Small intestine (tissue), 7 donors: ENCODE measurements at regions not wholly inside any gene's neighbourhood (a gene's known extent, or its start where the extent isn't known, plus 50 kb on each side); places are given as distances from the start of the nearest gene placed in this dataset.

Experiments
- DNase-seq, 2 donors: peaks; one replicate each; pipeline versions ENCODE4 v3.0.0 to v3.0.0-alpha.2; 2013
- FAIRE-seq: peaks from 2 replicates; lab custom pipeline; 2012; peaks lifted over from hg19 to GRCh38; lab: Jason Lieb, UNC
- H3K27ac ChIP-seq, 3 donors: one replicate each; pipeline ENCODE4 v1.5.1; 2013; ENCODE audit warnings: low read length in 2 of 3, mild to moderate bottlenecking in 2 of 3, control low read depth in 1 of 3, inconsistent platforms in 1 of 3, low read depth in 1 of 3, moderate library complexity in 1 of 3
- H3K27me3 ChIP-seq, 3 donors: one replicate each; pipeline ENCODE4 v1.6.1; 2013; ENCODE audit warnings: low read length in 3 of 3, inconsistent platforms in 1 of 3; ENCODE audit not compliant: control insufficient read depth in 3 of 3, insufficient read depth in 3 of 3
- H3K36me3 ChIP-seq, 3 donors: one replicate each; pipeline ENCODE4 v1.6.1; 2013; ENCODE audit warnings: low read length in 3 of 3, inconsistent platforms in 1 of 3, low read depth in 1 of 3, mild to moderate bottlenecking in 1 of 3, moderate library complexity in 1 of 3; ENCODE audit not compliant: control insufficient read depth in 3 of 3, insufficient read depth in 2 of 3
- H3K4me1 ChIP-seq, 3 donors: one replicate each; pipeline ENCODE4 v1.6.1; 2013; ENCODE audit warnings: low read length in 2 of 3, inconsistent platforms in 1 of 3, low read depth in 1 of 3, mild to moderate bottlenecking in 1 of 3, moderate library complexity in 1 of 3; ENCODE audit not compliant: control insufficient read depth in 3 of 3, insufficient read depth in 2 of 3
- H3K4me3 ChIP-seq, 3 donors: one replicate each; pipeline ENCODE4 v1.5.1; 2013; ENCODE audit warnings: low read length in 3 of 3, control low read depth in 1 of 3, inconsistent platforms in 1 of 3, low read depth in 1 of 3, mild to moderate bottlenecking in 1 of 3, moderate library complexity in 1 of 3
- H3K9me3 ChIP-seq, 2 donors: one replicate each; pipeline ENCODE4 v1.6.1; 2013; ENCODE audit warnings: low read depth in 1 of 2, low read length in 1 of 2; ENCODE audit not compliant: control insufficient read depth in 2 of 2, insufficient read depth in 1 of 2
- WGBS, 3 donors: extraction: QIAGEN DNeasy Blood & Tissue Kit; methylation state at CpG; one replicate each; pipeline ENCODE4 v1.1.7; 2013; 5-methylcytosine and 5-hydroxymethylcytosine counted together
- donor health status: healthy with polysubstance abuse.
- donor health status: control.
- donor health status: control.
- donor health status: Bipolar disorder and iron deficiency.
- donor health status: healthy.

DNA sequence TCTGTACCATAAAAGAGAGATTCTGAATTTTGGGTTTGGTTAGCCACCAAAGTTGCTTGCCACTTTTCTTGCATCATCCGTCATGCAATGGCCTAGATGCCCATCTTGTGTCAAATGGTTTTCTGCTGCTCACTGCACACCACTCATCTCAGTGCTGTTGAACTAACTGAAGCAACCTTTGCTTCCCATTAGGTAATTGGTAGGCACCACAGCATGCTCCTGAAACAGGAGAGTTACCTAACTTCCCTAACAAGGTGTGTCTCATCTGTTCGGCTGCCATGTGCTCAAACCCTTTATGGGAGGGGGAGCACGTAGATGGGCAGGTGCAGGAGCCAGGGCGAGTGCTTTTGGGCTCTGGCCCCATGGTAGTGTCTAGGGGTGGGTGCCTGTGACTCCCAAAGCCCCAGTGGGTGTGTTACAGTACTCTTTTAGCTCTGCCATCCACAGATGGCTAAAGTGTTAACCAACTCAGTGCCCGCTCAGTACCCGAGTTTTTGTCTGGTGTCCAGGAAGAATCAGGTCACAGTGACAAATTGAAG, 147.4 kb upstream of the SPACA1 start:
- Histone ChIP-seq H3K4me3 (no peak overlapping the region), H3K9me3 (no peaks in the 10 kb centered on the region), H3K27ac (no peak overlapping the region), H3K27me3 (no peaks in the 10 kb centered on the region), H3K4me1 (no peaks in the 10 kb centered on the region), H3K36me3 (no peaks in the 10 kb centered on the region)
- WGBS, 3 donors: 57 to 85% (median 71%) methylated on average over 6 of the region's 6 CpGs
- peak in 1 of 2 donors; percentile 29 for DNase-seq
- no peak for FAIRE-seq

DNA sequence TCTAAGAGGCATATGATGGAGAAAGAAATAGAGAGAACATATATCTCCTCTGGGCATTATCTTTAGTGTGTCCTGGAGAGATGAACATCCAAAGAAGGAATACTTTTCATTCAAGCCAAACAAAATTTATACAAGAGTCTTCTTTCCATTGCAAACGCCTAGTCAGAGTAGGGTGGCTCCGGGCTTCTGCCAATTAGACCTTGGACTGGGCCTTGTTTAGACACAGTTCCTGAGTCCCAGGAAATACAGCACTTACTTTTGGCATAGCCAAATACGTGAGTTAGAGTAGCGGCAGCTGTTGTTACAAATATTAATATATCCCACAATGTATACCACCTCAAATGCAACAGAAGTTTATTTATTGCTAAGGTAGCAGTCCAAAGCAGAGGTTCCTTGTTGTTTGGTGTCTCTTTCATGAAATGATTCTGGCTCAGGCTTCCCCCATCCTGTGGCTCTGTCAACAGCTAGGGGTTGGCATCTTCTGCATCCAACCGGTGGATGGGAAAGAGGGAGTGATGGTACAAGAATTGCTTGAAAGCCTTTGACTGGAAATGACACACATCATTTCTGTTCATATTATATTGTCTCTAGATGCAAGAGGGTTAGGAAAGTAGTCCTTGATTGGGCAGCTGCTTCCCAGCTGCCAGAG, 148.0 kb upstream of the SPACA1 start:
- Histone ChIP-seq H3K4me3 (no peak overlapping the region), H3K27me3 (no peaks in the 10 kb centered on the region), H3K4me1 (no peaks in the 10 kb centered on the region), H3K9me3 (no peaks in the 10 kb centered on the region), H3K27ac (no peak overlapping the region), H3K36me3 (no peaks in the 10 kb centered on the region)
- DNase-seq: peak in 1 of 2 donors; percentile 26
- 31 to 77% (median 57%) methylated on average over 5 of the region's 5 CpGs for WGBS, 3 donors
- no peak for FAIRE-seq

DNA sequence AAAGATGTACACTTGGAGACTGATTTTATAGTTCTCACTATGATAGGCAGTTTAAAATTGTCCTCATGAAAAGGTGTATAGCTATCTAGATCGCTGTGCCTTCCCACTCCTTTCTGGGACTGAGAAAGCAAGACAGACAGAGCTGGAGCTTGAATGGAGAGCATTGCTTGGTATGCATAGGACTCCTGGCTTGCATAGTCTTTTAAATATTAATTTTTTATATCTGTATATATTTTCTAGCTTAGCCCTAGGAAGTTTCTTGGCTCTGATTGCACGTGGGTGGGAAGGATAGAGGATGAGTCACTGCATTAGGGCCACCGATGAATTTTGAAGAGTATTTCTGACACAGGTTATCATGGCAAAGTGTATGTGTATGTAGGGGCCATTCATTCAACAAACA, 150.0 kb upstream of the SPACA1 start:
- H3K27me3 ChIP-seq: no peaks in the 10 kb centered on the region
- WGBS, 3 donors: 48 to 53% (median 51%) methylated on average over 3 of the region's 3 CpGs
- H3K4me1 ChIP-seq: no peaks in the 10 kb centered on the region
- H3K27ac ChIP-seq: no peak overlapping the region
- H3K4me3 ChIP-seq: no peak overlapping the region
- no peaks in the 10 kb centered on the region for H3K9me3 ChIP-seq
- H3K36me3 ChIP-seq: no peaks in the 10 kb centered on the region
- DNase-seq (no peak), FAIRE-seq (no peak)

DNA sequence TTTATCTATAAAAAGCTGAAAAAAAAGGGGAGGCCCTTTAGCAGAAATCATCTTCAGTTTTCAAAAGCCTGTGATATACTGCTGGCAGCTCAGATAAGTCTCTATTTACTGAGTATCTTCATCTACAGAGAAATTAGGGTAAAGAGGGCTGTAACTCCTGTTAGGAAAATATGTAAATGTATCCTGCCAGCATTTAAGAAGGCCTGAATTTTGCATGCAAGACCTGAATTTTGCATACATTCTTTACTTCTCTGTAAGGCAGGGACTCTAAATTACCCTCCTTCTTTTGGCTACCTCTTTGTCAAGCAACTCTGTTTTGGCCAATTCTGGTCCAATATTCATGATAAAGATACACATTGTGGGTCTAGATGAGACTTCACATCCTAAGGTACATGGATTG, 150.6 kb upstream of the SPACA1 start:
- FAIRE-seq: no peak
- no peak overlapping the region for H3K27ac ChIP-seq
- H3K9me3 ChIP-seq: no peaks in the 10 kb centered on the region
- H3K4me3 ChIP-seq: no peak overlapping the region
- H3K36me3 ChIP-seq: no peaks in the 10 kb centered on the region
- DNase-seq: no peak
- no peaks in the 10 kb centered on the region for H3K27me3 ChIP-seq
- no peaks in the 10 kb centered on the region for H3K4me1 ChIP-seq

DNA sequence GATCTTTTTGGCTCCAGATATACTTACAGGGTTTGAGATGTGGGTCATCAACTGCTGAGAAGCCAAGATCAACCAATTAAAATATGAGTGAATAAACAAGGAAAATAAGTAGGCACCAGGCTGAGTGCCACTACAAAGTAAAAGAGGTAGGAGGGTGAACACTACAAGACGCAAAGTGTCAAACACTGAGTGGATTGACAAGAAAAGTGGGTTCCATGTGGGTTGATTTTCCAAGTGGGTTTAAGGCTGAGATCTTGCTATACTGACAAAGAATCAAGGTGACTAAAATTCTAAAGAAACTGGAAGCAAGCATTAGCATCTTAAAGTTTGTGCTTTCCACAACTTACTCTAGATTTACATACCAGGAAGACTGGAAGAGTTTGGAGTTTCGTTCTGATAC, 160.4 kb upstream of the SPACA1 start:
- Histone ChIP-seq H3K4me1 (no peaks in the 10 kb centered on the region), H3K9me3 (no peaks in the 10 kb centered on the region), H3K36me3 (no peaks in the 10 kb centered on the region), H3K27ac (no peak overlapping the region), H3K27me3 (no peaks in the 10 kb centered on the region), H3K4me3 (no peak overlapping the region)
- FAIRE-seq (no peak), DNase-seq (no peak)
- WGBS, 3 donors: 90 to 94% (median 93%) methylated on average over 2 of the region's 2 CpGs

DNA sequence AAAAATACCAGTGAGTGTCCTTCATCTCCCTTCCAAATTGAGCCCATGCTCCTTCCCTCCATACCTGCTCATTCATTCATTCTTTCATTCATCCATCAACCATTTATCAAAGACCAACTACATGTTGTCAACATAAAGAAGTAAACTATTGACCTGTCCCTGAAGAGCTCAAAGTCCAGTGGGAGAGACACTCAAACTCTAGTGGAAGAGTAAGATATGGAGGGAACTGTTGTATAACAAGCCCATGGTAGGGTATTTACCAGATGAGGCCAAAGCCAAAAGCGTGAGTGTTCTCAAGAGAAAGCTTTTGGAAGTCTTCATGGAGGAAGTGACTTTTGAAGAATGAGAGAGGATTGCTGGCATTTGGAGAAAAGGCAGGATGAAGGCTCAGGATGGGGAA, 163.4 kb upstream of the SPACA1 start:
- no peak for DNase-seq
- WGBS, 3 donors: 67 to 89% (median 81%) methylated on average over 1 of the region's 1 CpG
- H3K4me3 ChIP-seq: no peak overlapping the region
- no peaks in the 10 kb centered on the region for H3K36me3 ChIP-seq
- no peak for FAIRE-seq
- no peaks in the 10 kb centered on the region for H3K27me3 ChIP-seq
- no peaks in the 10 kb centered on the region for H3K9me3 ChIP-seq
- H3K27ac ChIP-seq: no peak overlapping the region
- no peaks in the 10 kb centered on the region for H3K4me1 ChIP-seq

DNA sequence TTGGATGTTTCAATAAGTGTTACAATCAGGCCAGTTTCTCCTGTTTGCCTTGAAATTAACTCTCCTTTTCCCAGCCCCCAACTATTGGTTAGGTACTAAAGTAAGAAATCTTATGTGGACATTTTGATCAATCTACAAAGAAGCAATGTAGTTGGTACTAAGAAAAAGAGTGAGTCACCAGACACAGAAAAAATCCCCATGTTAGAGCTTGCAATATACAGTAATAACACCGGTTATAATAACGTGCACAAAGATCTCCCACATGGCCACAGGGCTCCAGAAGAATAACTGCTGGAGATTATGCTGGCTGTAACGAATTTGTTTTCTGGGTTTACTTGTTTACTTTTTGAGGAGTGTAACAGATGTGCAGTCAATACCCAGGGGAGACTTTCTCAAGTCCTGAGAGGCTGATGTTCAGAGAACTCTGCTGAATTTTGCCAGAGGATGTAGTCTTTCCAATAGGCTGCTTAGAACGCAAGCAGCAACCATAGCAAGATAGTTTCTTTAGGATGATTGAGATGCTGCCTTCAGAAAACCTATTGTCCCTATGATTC, 166.2 kb upstream of the SPACA1 start:
- WGBS, 3 donors: 56 to 76% (median 70%) methylated on average over 4 of the region's 4 CpGs
- no peak overlapping the region for H3K4me3 ChIP-seq
- no peak overlapping the region for H3K27ac ChIP-seq
- H3K9me3 ChIP-seq: no peaks in the 10 kb centered on the region
- DNase-seq (no peak), FAIRE-seq (no peak)
- H3K4me1 ChIP-seq: no peaks in the 10 kb centered on the region
- H3K27me3 ChIP-seq: no peaks in the 10 kb centered on the region
- no peaks in the 10 kb centered on the region for H3K36me3 ChIP-seq

DNA sequence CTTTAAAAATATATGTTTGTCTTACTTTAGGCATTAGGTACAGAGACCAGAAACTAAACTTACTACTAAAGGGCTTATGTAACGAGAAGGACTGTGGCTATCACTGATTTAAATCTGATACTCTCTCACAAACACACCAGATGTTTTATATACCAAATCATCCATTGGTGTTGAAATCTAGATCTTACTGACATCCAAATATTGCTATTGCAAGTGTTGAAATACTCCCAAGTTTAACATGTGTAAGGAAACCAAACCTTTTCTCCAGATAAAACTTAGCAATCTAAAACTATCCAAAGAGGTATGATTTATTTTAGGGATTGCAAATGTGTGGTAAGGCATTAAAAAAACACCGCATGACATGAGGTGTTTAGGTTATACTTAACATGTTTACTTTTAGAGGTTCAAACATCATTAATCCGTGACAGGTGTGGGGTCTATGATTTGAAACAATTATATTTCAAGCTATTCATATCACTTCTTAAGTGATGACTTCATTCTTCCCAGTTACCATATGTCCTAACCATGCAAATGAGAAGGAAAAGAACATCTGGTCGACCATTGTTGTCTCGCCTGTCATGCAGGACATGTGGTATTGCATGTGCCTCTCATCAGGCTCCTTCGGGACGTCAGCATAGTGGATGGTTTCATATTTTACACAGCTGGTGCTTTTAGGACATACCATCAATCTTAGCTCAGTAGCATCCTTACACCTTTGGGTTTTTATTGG, 168.3 kb upstream of the SPACA1 start:
- no peak overlapping the region for H3K27ac ChIP-seq
- no peak overlapping the region for H3K4me3 ChIP-seq
- no peaks in the 10 kb centered on the region for H3K4me1 ChIP-seq
- DNase-seq (no peak), FAIRE-seq (no peak)
- WGBS, 3 donors: 57 to 65% (median 64%) methylated on average over 7 of the region's 7 CpGs
- H3K9me3 ChIP-seq: no peaks in the 10 kb centered on the region
- no peaks in the 10 kb centered on the region for H3K27me3 ChIP-seq
- H3K36me3 ChIP-seq: no peaks in the 10 kb centered on the region
